Amygdala (tissue), 56 donors: ENCODE measurements at regions not wholly inside any gene's neighbourhood (a gene's known extent, or its start where the extent isn't known, plus 50 kb on each side); places are given as distances from the start of the nearest gene placed in this dataset.
A peak's percentile ranks its signal among the peaks of the same experiment; 100 is the strongest.

ENCODE experiments used
- DNase-seq, 56 donors: peaks; one replicate each; lab custom pipeline; 2025; lab: John Stamatoyannopoulos, UW

- DNase-seq: no peak
These were observed 95.9 kb downstream of the DISP1 start for GRCh38 chr1:222910699-222911098.

GRCh38 chr1:222911866-222912265 is 97.0 kb downstream of the DISP1 start:
- no peak for DNase-seq

- DNase-seq: no peak
These were observed 97.9 kb downstream of the DISP1 start for GRCh38 chr1:222912730-222913129.

- no peak for DNase-seq
These were observed 100.2 kb downstream of the DISP1 start for GRCh38 chr1:222914861-222915632.

- DNase-seq: no peak
These were observed 101.3 kb downstream of the DISP1 start for GRCh38 chr1:222916100-222916499.

- DNase-seq: no peak
These were observed 104.1 kb downstream of the DISP1 start for GRCh38 chr1:222918801-222919477.

GRCh38 chr1:222919478-222919865 is 104.6 kb downstream of the DISP1 start:
- DNase-seq: no peak

- DNase-seq: no peak
These were observed 105.3 kb downstream of the DISP1 start for GRCh38 chr1:222920169-222920568.

- peak in 1 of 56 donors; percentile 17 for DNase-seq
These were observed 107.1 kb downstream of the DISP1 start for GRCh38 chr1:222921945-222922344.

GRCh38 chr1:222923506-222923905 is 108.7 kb downstream of the DISP1 start:
- DNase-seq: no peak

- DNase-seq: no peak
These were observed 109.4 kb downstream of the DISP1 start for GRCh38 chr1:222924136-222924706.

- DNase-seq: no peak
These were observed 111.7 kb downstream of the DISP1 start for GRCh38 chr1:222926566-222926965.

GRCh38 chr1:222927031-222927430 is 112.2 kb downstream of the DISP1 start:
- no peak for DNase-seq

GRCh38 chr1:222928212-222928611 is 113.4 kb downstream of the DISP1 start:
- peak in 24 of 56 donors; percentile 1 to 53 (median 14) for DNase-seq

- no peak for DNase-seq
These were observed 115.2 kb downstream of the DISP1 start for GRCh38 chr1:222930070-222930469.

- DNase-seq: no peak
These were observed 116.2 kb downstream of the DISP1 start for GRCh38 chr1:222931023-222931422.

- no peak for DNase-seq
These were observed 118.4 kb downstream of the DISP1 start for GRCh38 chr1:222933273-222933672.

GRCh38 chr1:222935239-222935900 is 120.5 kb downstream of the DISP1 start:
- DNase-seq: no peak

GRCh38 chr1:222936042-222936441 is 121.2 kb downstream of the DISP1 start:
- no peak for DNase-seq

GRCh38 chr1:222938986-222939385 is 124.1 kb downstream of the DISP1 start:
- no peak for DNase-seq

GRCh38 chr1:222940095-222940494 is 125.3 kb downstream of the DISP1 start:
- DNase-seq: no peak
